DOHH2 (cell line): ENCODE measurements at regions not wholly inside any gene's neighbourhood (a gene's known extent, or its start where the extent isn't known, plus 50 kb on each side); places are given as distances from the start of the nearest gene placed in this dataset.
"Not testable (repeated sequence)": the region's sequence is repeated elsewhere in the genome, so short reads cannot be mapped to it uniquely, and the experiment has no call there.

Experiments used
- H3F3A ChIP-seq: fragments of 200-600 bp; sonication (generic), shearing (Covaris generic); 2 replicates; pipeline ENCODE4 v1.6.0; 2016; ENCODE audit warnings: antibody characterized with exemption, mild to moderate bottlenecking; ENCODE audit not compliant: control insufficient read depth, insufficient read depth
- H3K27ac ChIP-seq: fragments of 200-600 bp; sonication (generic); 2 replicates; pipeline ENCODE4 v1.5.1; 2014; ENCODE audit warnings: low read depth, mild to moderate bottlenecking, low read length, moderate library complexity
- H3K27me3 ChIP-seq: fragments of 200-600 bp; sonication (generic); 2 replicates; pipeline ENCODE4 v1.6.1; 2014; ENCODE audit warnings: mild to moderate bottlenecking, low read length, mixed read lengths; ENCODE audit not compliant: control insufficient read depth
- H3K36me3 ChIP-seq: fragments of 200-600 bp; sonication (generic); 2 replicates; pipeline ENCODE4 v1.6.1; 2014; ENCODE audit warnings: mild to moderate bottlenecking, low read length, moderate library complexity, mixed read lengths; ENCODE audit not compliant: control insufficient read depth
- H3K4me1 ChIP-seq: fragments of 200-600 bp; sonication (generic); 2 replicates; pipeline ENCODE4 v1.6.1; 2014; ENCODE audit warnings: mild to moderate bottlenecking, low read length, mixed read lengths; ENCODE audit not compliant: control insufficient read depth
- H3K4me2 ChIP-seq: fragments of 200-600 bp; sonication (generic); 2 replicates; pipeline ENCODE4 v1.6.0; 2014; ENCODE audit warnings: mild to moderate bottlenecking, low read length, moderate library complexity
- H3K4me3 ChIP-seq: fragments of 200-600 bp; sonication (generic); 2 replicates; pipeline ENCODE4 v1.5.1; 2014; ENCODE audit warnings: mild to moderate bottlenecking, low read length, mixed read lengths
- H3K79me2 ChIP-seq: fragments of 200-600 bp; sonication (generic); 2 replicates; pipeline ENCODE4 v1.6.1; 2014; ENCODE audit warnings: mild to moderate bottlenecking, low read length, mixed read lengths; ENCODE audit not compliant: control insufficient read depth
- H3K9me2 ChIP-seq: fragments of 200-600 bp; sonication (generic); replicated peaks from 2 replicates; pipeline ENCODE4 v1.6.1; 2014; ENCODE audit warnings: mild to moderate bottlenecking, low read length, mixed read lengths; ENCODE audit not compliant: control insufficient read depth
- H3K9me3 ChIP-seq: fragments of 200-600 bp; sonication (generic); 2 replicates; pipeline ENCODE4 v1.6.1; 2014; ENCODE audit warnings: antibody characterized with exemption, low read length, mixed read lengths; ENCODE audit not compliant: control insufficient read depth, insufficient read depth
- H4K20me1 ChIP-seq: fragments of 200-600 bp; sonication (generic); 2 replicates; pipeline ENCODE4 v1.6.0; 2014; ENCODE audit warnings: low read depth, mild to moderate bottlenecking, antibody characterized with exemption, low read length, moderate library complexity; ENCODE audit not compliant: control insufficient read depth, insufficient read depth
- CTCF ChIP-seq: fragments of 200-600 bp; sonication (generic); IDR thresholded peaks from one replicate; pipeline ENCODE4 v1.5.1; 2014; ENCODE audit warnings: antibody characterized with exemption, mild to moderate bottlenecking, low read depth, low read length; ENCODE audit not compliant: poor library complexity, severe bottlenecking
- EZH2phosphoT487 ChIP-seq: fragments of 200-600 bp; sonication (generic); IDR thresholded peaks from 2 replicates; pipeline ENCODE4 v1.6.1; 2017; ENCODE audit warnings: borderline replicate concordance, mild to moderate bottlenecking, antibody characterized with exemption, low read length, moderate library complexity, mixed read lengths

GRCh38 chrX:9295551-9295950 lies 169.3 kb upstream of the TBL1X start:
- no peaks in the 10 kb centered on the region for H4K20me1 ChIP-seq
- no peaks in the 10 kb centered on the region for H3K27me3 ChIP-seq
- H3K4me1 ChIP-seq, result peaks cover 13% of the 10 kb centered on the region
- no peaks in the 10 kb centered on the region for H3F3A ChIP-seq
- no peaks in the 10 kb centered on the region for H3K36me3 ChIP-seq
- H3K4me3 ChIP-seq, result no peak overlapping the region
- no peak overlapping the region for H3K4me2 ChIP-seq
- no peaks in the 10 kb centered on the region for H3K9me3 ChIP-seq
- H3K27ac ChIP-seq, result no peak overlapping the region
- TF ChIP-seq EZH2phosphoT487 (no peak), CTCF (no peak)
- H3K79me2 ChIP-seq, result no peaks in the 10 kb centered on the region
- no peaks in the 10 kb centered on the region for H3K9me2 ChIP-seq

DNA sequence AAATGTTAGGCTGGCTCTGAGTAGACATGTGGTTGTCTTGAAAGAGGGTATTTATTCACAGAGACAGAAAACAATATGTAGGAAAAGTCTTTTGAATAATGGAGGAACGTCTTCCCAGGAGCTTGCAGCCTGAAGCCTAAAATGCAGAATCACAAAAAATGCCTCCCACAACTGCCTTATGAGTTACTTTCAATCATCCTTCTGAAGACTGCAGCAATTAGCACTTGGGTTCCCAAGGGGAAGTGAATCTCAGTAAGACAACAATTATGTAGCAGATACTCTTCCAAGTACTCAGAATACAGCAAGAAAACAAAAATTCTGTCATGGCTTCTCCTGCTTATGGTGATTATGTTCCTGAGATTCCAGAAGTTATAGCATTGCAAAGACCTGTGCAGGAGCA lies 166.6 kb upstream of the TBL1X start:
- Histone ChIP-seq H4K20me1 (no peaks in the 10 kb centered on the region), H3K4me2 (no peak overlapping the region), H3K27me3 (no peaks in the 10 kb centered on the region), H3K9me3 (no peaks in the 10 kb centered on the region), H3K36me3 (no peaks in the 10 kb centered on the region), H3K27ac (no peak overlapping the region), H3K4me3 (no peak overlapping the region), H3K4me1 (peaks cover 13% of the 10 kb centered on the region), H3K79me2 (no peaks in the 10 kb centered on the region), H3K9me2 (no peaks in the 10 kb centered on the region), H3F3A (no peaks in the 10 kb centered on the region)
- TF ChIP-seq EZH2phosphoT487 (no peak), CTCF (no peak)

- not testable (repeated sequence) for H3F3A ChIP-seq, H3K27ac ChIP-seq, H3K36me3 ChIP-seq, H3K9me2 ChIP-seq, H3K79me2 ChIP-seq, H3K27me3 ChIP-seq, H3K9me3 ChIP-seq, H3K4me3 ChIP-seq, H4K20me1 ChIP-seq, H3K4me2 ChIP-seq
- H3K4me1 ChIP-seq, result peaks cover 13% of the 10 kb centered on the region
Observed at GRCh38 chrX:9299681-9300080, 165.2 kb upstream of the TBL1X start.

GRCh38 chrX:9301836-9302235 lies 163.0 kb upstream of the TBL1X start:
- TF ChIP-seq EZH2phosphoT487 (no peak), CTCF (no peak)
- Histone ChIP-seq H3K4me1 (peaks cover 13% of the 10 kb centered on the region), H3K36me3 (no peaks in the 10 kb centered on the region), H3K27me3 (no peaks in the 10 kb centered on the region), H3K9me2 (no peaks in the 10 kb centered on the region), H3K27ac (no peak overlapping the region), H4K20me1 (no peaks in the 10 kb centered on the region), H3K4me2 (no peak overlapping the region), H3K79me2 (no peaks in the 10 kb centered on the region), H3K9me3 (no peaks in the 10 kb centered on the region), H3K4me3 (no peak overlapping the region), H3F3A (no peaks in the 10 kb centered on the region)
